IMR-90 (cell line): ENCODE measurements at regions not wholly inside any gene's neighbourhood (a gene's known extent, or its start where the extent isn't known, plus 50 kb on each side); places are given as distances from the start of the nearest gene placed in this dataset.

Experiments used
- ATAC-seq: fragments of 200-7000 bp; cut with Tn5 transposase; 2 replicates; pipeline ENCODE4 v1.9.1; 2020; ENCODE audit warnings: low read depth, mild to moderate bottlenecking, moderate library complexity
- BruUV-seq: library from RNA; stranded (reverse); fragments of 400-500 nt; replicated peaks from 2 replicates; lab custom pipeline; 2021; lab: Mats Ljungman, UMichigan
- CTCF ChIA-PET: fragments of 300-600 bp; formaldehyde crosslinking; extraction: SDS; loops from one replicate; lab custom pipeline; 2021; ENCODE audit warnings: antibody characterized with exemption; lab: Yijun Ruan, JAX
- POLR2A ChIA-PET: fragments of 300-600 bp; sonication (Branson Sonifier 250); formaldehyde crosslinking; loops from one replicate; lab custom pipeline; 2022; ENCODE audit warnings: antibody characterized with exemption; ENCODE audit not compliant: unreplicated experiment; lab: Charles Lee
- DNase-seq: peaks from one replicate; pipeline ENCODE4 v3.0.0; 2013
- H2AFZ ChIP-seq: replicated peaks from 2 replicates; pipeline ENCODE3; 2013; ENCODE audit warnings: low read length, mild to moderate bottlenecking; ENCODE audit not compliant: poor library complexity
- H2AK5ac ChIP-seq: 2 replicates; pipeline ENCODE4 v1.6.1; 2013; ENCODE audit warnings: low read depth, low read length, inconsistent platforms
- H2AK9ac ChIP-seq: replicated peaks from 2 replicates; pipeline ENCODE3; 2013; ENCODE audit warnings: mild to moderate bottlenecking, low read depth, low read length, moderate library complexity; ENCODE audit not compliant: poor library complexity
- H2BK120ac ChIP-seq: 2 replicates; pipeline ENCODE4 v1.6.1; 2013; ENCODE audit warnings: low read depth, low read length, inconsistent platforms
- H2BK15ac ChIP-seq: 3 replicates; pipeline ENCODE4 v1.6.1; 2013; ENCODE audit warnings: low read depth, low read length, inconsistent platforms
- H2BK20ac ChIP-seq: 2 replicates; pipeline ENCODE4 v1.6.1; 2013; ENCODE audit warnings: low read depth, mild to moderate bottlenecking, inconsistent platforms, low read length, moderate library complexity
- H2BK5ac ChIP-seq: 2 replicates; pipeline ENCODE4 v1.6.1; 2013; ENCODE audit warnings: mild to moderate bottlenecking, low read depth, low read length, inconsistent platforms; ENCODE audit not compliant: poor library complexity, severe bottlenecking
- H3K14ac ChIP-seq: replicated peaks from 2 replicates; pipeline ENCODE4 v1.6.1; 2013; ENCODE audit warnings: low read depth, low read length, inconsistent platforms
- H3K18ac ChIP-seq: 2 replicates; pipeline ENCODE4 v1.6.1; 2013; ENCODE audit warnings: low read depth, low read length, control low read depth
- H3K23ac ChIP-seq: 2 replicates; pipeline ENCODE4 v1.6.1; 2013; ENCODE audit warnings: low read depth, low read length, inconsistent platforms
- H3K27ac ChIP-seq: 2 replicates; pipeline ENCODE4 v1.5.1; 2013; ENCODE audit warnings: mild to moderate bottlenecking, control low read depth, low read length; ENCODE audit not compliant: insufficient read depth
- H3K27me3 ChIP-seq: 2 replicates; pipeline ENCODE4 v1.6.1; 2013; ENCODE audit warnings: low read length; ENCODE audit not compliant: control insufficient read depth, insufficient read depth
- H3K36me3 ChIP-seq: 2 replicates; pipeline ENCODE4 v1.6.1; 2013; ENCODE audit warnings: low read length, mixed read lengths; ENCODE audit not compliant: control insufficient read depth, insufficient read depth
- H3K4ac ChIP-seq: 2 replicates; pipeline ENCODE4 v1.6.1; 2013; ENCODE audit warnings: low read depth, low read length, inconsistent platforms
- H3K4me1 ChIP-seq: 2 replicates; pipeline ENCODE4 v1.6.1; 2013; ENCODE audit warnings: low read length, mixed read lengths; ENCODE audit not compliant: control insufficient read depth, insufficient read depth
- H3K4me2 ChIP-seq: 2 replicates; pipeline ENCODE4 v1.6.1; 2013; ENCODE audit warnings: low read depth, mild to moderate bottlenecking, control low read depth, low read length, moderate library complexity
- H3K4me3 ChIP-seq: 2 replicates; pipeline ENCODE4 v1.5.1; 2013; ENCODE audit warnings: low read depth, mild to moderate bottlenecking, control low read depth, low read length, moderate library complexity; ENCODE audit not compliant: insufficient read depth
- H3K56ac ChIP-seq: 2 replicates; pipeline ENCODE4 v1.6.1; 2013; ENCODE audit warnings: low read length, inconsistent platforms; ENCODE audit not compliant: insufficient read depth; ENCODE audit errors: extremely low read depth
- H3K79me1 ChIP-seq, 2 experiments: 2 replicates each; pipeline ENCODE4 v1.6.1; 2013; ENCODE audit warnings: low read length in 2 of 2, inconsistent platforms in 1 of 2, low read depth in 1 of 2
- H3K9ac ChIP-seq: 2 replicates; pipeline ENCODE4 v1.6.1; 2013; ENCODE audit warnings: low read depth, low read length, control low read depth
- H3K9me1 ChIP-seq: 2 replicates; pipeline ENCODE4 v1.6.1; 2013; ENCODE audit warnings: low read length, inconsistent platforms; ENCODE audit not compliant: insufficient read depth
- H3K9me3 ChIP-seq: 2 replicates; pipeline ENCODE4 v1.6.1; 2013; ENCODE audit warnings: low read length; ENCODE audit not compliant: control insufficient read depth, insufficient read depth
- H4K20me1 ChIP-seq: 2 replicates; pipeline ENCODE4 v1.6.1; 2013; ENCODE audit warnings: low read length, inconsistent platforms; ENCODE audit not compliant: insufficient read depth
- H4K5ac ChIP-seq: 2 replicates; pipeline ENCODE4 v1.6.1; 2013; ENCODE audit warnings: mild to moderate bottlenecking, low read depth, low read length, control low read depth
- H4K8ac ChIP-seq, 2 experiments: 2 replicates each; pipeline ENCODE4 v1.6.1; 2013; ENCODE audit warnings: low read depth in 2 of 2, low read length in 2 of 2, control low read depth in 1 of 2, inconsistent platforms in 1 of 2
- H4K91ac ChIP-seq: 2 replicates; pipeline ENCODE4 v1.6.1; 2013; ENCODE audit warnings: low read depth, low read length, inconsistent platforms; ENCODE audit not compliant: insufficient read depth
- CEBPB ChIP-seq: IDR thresholded peaks from 2 replicates; pipeline ENCODE4 v1.6.1; 2012; ENCODE audit warnings: low read depth, low read length, improper control_type of control experiment
- CHD1 ChIP-seq: IDR thresholded peaks from 2 replicates; pipeline ENCODE4 v1.6.1; 2012; ENCODE audit warnings: low read depth, low read length, improper control_type of control experiment
- FOS ChIP-seq: fragments of 150-350 bp; IDR thresholded peaks from 2 replicates; pipeline ENCODE4 v1.6.1; 2016; ENCODE audit warnings: low read depth, low read length
- MAFK ChIP-seq: IDR thresholded peaks from 2 replicates; pipeline ENCODE4 v1.6.1; 2012; ENCODE audit warnings: low read depth, low read length, improper control_type of control experiment
- MAZ ChIP-seq: IDR thresholded peaks from 2 replicates; pipeline ENCODE4 v1.6.1; 2012; ENCODE audit warnings: low read depth, mild to moderate bottlenecking, low read length, improper control_type of control experiment, moderate library complexity, borderline replicate concordance
- MXI1 ChIP-seq: IDR thresholded peaks from 2 replicates; pipeline ENCODE4 v1.6.1; 2012; ENCODE audit warnings: low read depth, mild to moderate bottlenecking, low read length, moderate library complexity, borderline replicate concordance
- NFE2L2 ChIP-seq: fragments of 150-350 bp; IDR thresholded peaks from 2 replicates; pipeline ENCODE4 v1.6.1; 2016; ENCODE audit warnings: low read depth, mild to moderate bottlenecking, low read length
- POLR2A ChIP-seq: IDR thresholded peaks from 2 replicates; pipeline ENCODE4 v1.6.1; 2012; ENCODE audit warnings: mild to moderate bottlenecking, low read depth, low read length
- RAD21 ChIP-seq: IDR thresholded peaks from 2 replicates; pipeline ENCODE4 v1.6.1; 2012; ENCODE audit warnings: low read length, improper control_type of control experiment
- RCOR1 ChIP-seq: IDR thresholded peaks from 2 replicates; pipeline ENCODE4 v1.6.1; 2012; ENCODE audit warnings: mild to moderate bottlenecking, low read length, improper control_type of control experiment; ENCODE audit not compliant: insufficient replicate concordance
- RFX5 ChIP-seq: IDR thresholded peaks from 2 replicates; pipeline ENCODE4 v1.8.0; 2012; ENCODE audit warnings: low read depth, mild to moderate bottlenecking, low read length, moderate library complexity
- SMC3 ChIP-seq: fragments of 150-350 bp; IDR thresholded peaks from 2 replicates; pipeline ENCODE4 v1.6.1; 2016; ENCODE audit warnings: low read depth, mild to moderate bottlenecking, antibody characterized with exemption, low read length, moderate library complexity
- WGBS, 2 experiments: methylation state at CpG; one replicate each; pipeline versions ENCODE4 v1.1.5 to v1.1.7; 2013; ENCODE audit warnings: missing lambda C conversion rate in 2 of 2; ENCODE audit not compliant: insufficient read length in 1 of 2; ENCODE audit errors: extremely low coverage in 2 of 2; 5-methylcytosine and 5-hydroxymethylcytosine counted together
- dilution Hi-C: fragments of 300-500 bp; cut with HindIII; formaldehyde crosslinking; loops from one replicate; pipeline ENCODE4 v1.14.3; 2018; ENCODE audit warnings: low sequenced_read_pairs; ENCODE audit not compliant: unreplicated experiment
- in situ Hi-C: fragments of 300-500 bp; cut with MboI; formaldehyde crosslinking; loops from 3 replicates; pipeline ENCODE4 v1.14.3; 2019; ENCODE audit warnings: low sequenced_read_pairs, inconsistent platforms, mixed read lengths
- intact Hi-C: fragments of 100-400 bp; cut with micrococcal nuclease; formaldehyde crosslinking; loops from 2 replicates; pipeline ENCODE4 v1.10.0; 2022
- TF ChIP-seq, protein P1 (sequence below): fragments of 150-350 bp; IDR thresholded peaks from 2 replicates; pipeline ENCODE4 v1.6.1; 2016; ENCODE audit warnings: low read depth, mild to moderate bottlenecking, low read length, moderate library complexity, borderline replicate concordance
- TF ChIP-seq, protein P2 (sequence below): conservative IDR thresholded peaks from 2 replicates; pipeline ENCODE4 v1.5.1; 2012; ENCODE audit warnings: mild to moderate bottlenecking, low read depth, low read length, improper control_type of control experiment
- TF ChIP-seq, protein P3 (sequence below): fragments of 150-350 bp; IDR thresholded peaks from 2 replicates; pipeline ENCODE4 v1.6.1; 2017; ENCODE audit warnings: mild to moderate bottlenecking, antibody characterized with exemption, low read length, low read depth

DNA sequence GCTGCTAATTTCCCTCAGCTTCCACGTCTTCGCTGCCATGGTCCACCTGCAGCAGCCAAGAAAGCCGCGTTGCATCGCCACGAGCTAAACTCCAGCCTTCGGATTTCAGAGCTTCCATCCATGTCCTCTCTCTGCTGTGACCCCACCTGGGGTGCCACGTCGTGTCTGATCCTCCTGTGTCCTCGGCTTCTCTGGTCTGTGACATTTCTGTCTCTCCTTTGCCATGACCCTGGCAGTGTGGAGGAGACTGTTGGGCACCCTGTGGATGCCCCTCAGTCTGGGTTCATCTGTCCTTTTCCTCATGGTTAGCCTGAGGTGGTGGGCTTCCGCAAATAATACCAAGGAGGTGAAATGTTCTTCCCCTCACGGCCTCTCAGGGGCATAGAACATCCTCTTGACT lies 106.8 kb downstream of the RTP5 start:
- no peak overlapping the region for H3K9ac ChIP-seq
- no peak overlapping the region for H3K4me2 ChIP-seq
- no peak overlapping the region for H3K56ac ChIP-seq
- H3K4me1 ChIP-seq: no peaks in the 10 kb centered on the region
- WGBS, 2 experiments: 75% methylated on average over 8 of the region's 12 CpGs; no CpG with 5 or more reads in 1 of the 2 experiments
- H2AFZ ChIP-seq: no peak overlapping the region
- no peak overlapping the region for H3K18ac ChIP-seq
- no peak overlapping the region for H2BK20ac ChIP-seq
- no peak overlapping the region for H3K23ac ChIP-seq
- H2BK15ac ChIP-seq: no peak overlapping the region
- no peak overlapping the region for H3K4me3 ChIP-seq
- no peak overlapping the region for H4K91ac ChIP-seq
- no peak overlapping the region for H2BK120ac ChIP-seq
- H3K36me3 ChIP-seq: no peaks in the 10 kb centered on the region
- CTCF ChIA-PET: interaction anchor here (1.3 kb wide), 1 partner anchor 44 kb away, joined by 4 read pairs; no protein-coding TSS in a partner anchor
- no peak overlapping the region for H3K27ac ChIP-seq
- H3K9me1 ChIP-seq: no peaks in the 10 kb centered on the region
- no peak overlapping the region for H3K14ac ChIP-seq
- H2AK9ac ChIP-seq: no peak overlapping the region
- no TSS peak for BruUV-seq
- H3K9me3 ChIP-seq: 0 out of 2 replicates have a peak, but pooled peaks cover 3% of the 10 kb centered on the region
- intact Hi-C loops (no loop called here), in situ Hi-C loops (no loop called here), dilution Hi-C loops (no loop called here)
- DNase-seq: no peak
- H4K20me1 ChIP-seq: no peaks in the 10 kb centered on the region
- POLR2A ChIA-PET: no interaction called here
- no peaks in the 10 kb centered on the region for H3K79me1 ChIP-seq
- no peak for ATAC-seq
- H2AK5ac ChIP-seq: no peak overlapping the region
- no peak for TF ChIP-seq MAZ
- no peak for TF ChIP-seq SMC3
- no peak for TF ChIP-seq CEBPB
- no peak for TF ChIP-seq FOS
- TF ChIP-seq POLR2A: no peak
- TF ChIP-seq NFE2L2: no peak
- TF ChIP-seq, protein P1, sequence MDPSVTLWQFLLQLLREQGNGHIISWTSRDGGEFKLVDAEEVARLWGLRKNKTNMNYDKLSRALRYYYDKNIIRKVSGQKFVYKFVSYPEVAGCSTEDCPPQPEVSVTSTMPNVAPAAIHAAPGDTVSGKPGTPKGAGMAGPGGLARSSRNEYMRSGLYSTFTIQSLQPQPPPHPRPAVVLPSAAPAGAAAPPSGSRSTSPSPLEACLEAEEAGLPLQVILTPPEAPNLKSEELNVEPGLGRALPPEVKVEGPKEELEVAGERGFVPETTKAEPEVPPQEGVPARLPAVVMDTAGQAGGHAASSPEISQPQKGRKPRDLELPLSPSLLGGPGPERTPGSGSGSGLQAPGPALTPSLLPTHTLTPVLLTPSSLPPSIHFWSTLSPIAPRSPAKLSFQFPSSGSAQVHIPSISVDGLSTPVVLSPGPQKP: no peak
- no peak for TF ChIP-seq MXI1
- TF ChIP-seq, protein P2, sequence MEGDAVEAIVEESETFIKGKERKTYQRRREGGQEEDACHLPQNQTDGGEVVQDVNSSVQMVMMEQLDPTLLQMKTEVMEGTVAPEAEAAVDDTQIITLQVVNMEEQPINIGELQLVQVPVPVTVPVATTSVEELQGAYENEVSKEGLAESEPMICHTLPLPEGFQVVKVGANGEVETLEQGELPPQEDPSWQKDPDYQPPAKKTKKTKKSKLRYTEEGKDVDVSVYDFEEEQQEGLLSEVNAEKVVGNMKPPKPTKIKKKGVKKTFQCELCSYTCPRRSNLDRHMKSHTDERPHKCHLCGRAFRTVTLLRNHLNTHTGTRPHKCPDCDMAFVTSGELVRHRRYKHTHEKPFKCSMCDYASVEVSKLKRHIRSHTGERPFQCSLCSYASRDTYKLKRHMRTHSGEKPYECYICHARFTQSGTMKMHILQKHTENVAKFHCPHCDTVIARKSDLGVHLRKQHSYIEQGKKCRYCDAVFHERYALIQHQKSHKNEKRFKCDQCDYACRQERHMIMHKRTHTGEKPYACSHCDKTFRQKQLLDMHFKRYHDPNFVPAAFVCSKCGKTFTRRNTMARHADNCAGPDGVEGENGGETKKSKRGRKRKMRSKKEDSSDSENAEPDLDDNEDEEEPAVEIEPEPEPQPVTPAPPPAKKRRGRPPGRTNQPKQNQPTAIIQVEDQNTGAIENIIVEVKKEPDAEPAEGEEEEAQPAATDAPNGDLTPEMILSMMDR: no peak
- no peak for TF ChIP-seq RCOR1
- no peak for TF ChIP-seq RFX5
- TF ChIP-seq RAD21: no peak
- TF ChIP-seq CHD1: no peak
- no peak for TF ChIP-seq MAFK
- TF ChIP-seq, protein P3, sequence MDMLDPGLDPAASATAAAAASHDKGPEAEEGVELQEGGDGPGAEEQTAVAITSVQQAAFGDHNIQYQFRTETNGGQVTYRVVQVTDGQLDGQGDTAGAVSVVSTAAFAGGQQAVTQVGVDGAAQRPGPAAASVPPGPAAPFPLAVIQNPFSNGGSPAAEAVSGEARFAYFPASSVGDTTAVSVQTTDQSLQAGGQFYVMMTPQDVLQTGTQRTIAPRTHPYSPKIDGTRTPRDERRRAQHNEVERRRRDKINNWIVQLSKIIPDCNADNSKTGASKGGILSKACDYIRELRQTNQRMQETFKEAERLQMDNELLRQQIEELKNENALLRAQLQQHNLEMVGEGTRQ: no peak
- H3K27me3 ChIP-seq: no peaks in the 10 kb centered on the region; the same call in 1 of the 2 replicates
- no peak overlapping the region for H4K8ac ChIP-seq
- H2BK5ac ChIP-seq: no peak overlapping the region
- no peak overlapping the region for H4K5ac ChIP-seq
- H3K4ac ChIP-seq: no peak overlapping the region
